Neural cell (in vitro differentiated cells): ENCODE measurements at regions not wholly inside any gene's neighbourhood (a gene's known extent, or its start where the extent isn't known, plus 50 kb on each side); places are given as distances from the start of the nearest gene placed in this dataset.

ENCODE experiments used
- CTCF ChIP-seq: fragments of 450-650 bp; IDR thresholded peaks from 2 replicates; pipeline ENCODE4 v1.5.1; 2014; ENCODE audit warnings: antibody characterized with exemption, mild to moderate bottlenecking, moderate library complexity; ENCODE audit not compliant: poor library complexity, severe bottlenecking
- EP300 ChIP-seq: fragments of 450-650 bp; conservative IDR thresholded peaks from 2 replicates; pipeline ENCODE4 v1.6.1; 2014; ENCODE audit warnings: antibody characterized with exemption, mild to moderate bottlenecking, moderate library complexity; ENCODE audit not compliant: poor library complexity, severe bottlenecking
- EZH2 ChIP-seq: fragments of 200-600, 300-800 bp; shearing (Covaris generic), sonication (generic); IDR thresholded peaks from 2 replicates; pipeline ENCODE4 v1.6.1; 2014; ENCODE audit warnings: antibody characterized with exemption, low read length, borderline replicate concordance, mild to moderate bottlenecking; ENCODE audit not compliant: insufficient read depth, poor library complexity, severe bottlenecking
- MXI1 ChIP-seq: fragments of 450-650 bp; conservative IDR thresholded peaks from 2 replicates; pipeline ENCODE4 v1.6.1; 2014; ENCODE audit warnings: antibody characterized with exemption, mild to moderate bottlenecking; ENCODE audit not compliant: poor library complexity, severe bottlenecking
- POLR2AphosphoS5 ChIP-seq: IDR thresholded peaks from 2 replicates; pipeline ENCODE4 v1.6.1; 2012
- RAD21 ChIP-seq: fragments of 450-650 bp; conservative IDR thresholded peaks from 2 replicates; pipeline ENCODE4 v1.6.1; 2014; ENCODE audit warnings: antibody characterized with exemption, mild to moderate bottlenecking, moderate library complexity
- REST ChIP-seq: IDR thresholded peaks from 2 replicates; pipeline ENCODE4 v1.6.1; 2012; ENCODE audit warnings: borderline replicate concordance
- SMC3 ChIP-seq: fragments of 450-650 bp; conservative IDR thresholded peaks from 2 replicates; pipeline ENCODE4 v1.6.1; 2014; ENCODE audit warnings: antibody characterized with exemption, mild to moderate bottlenecking, moderate library complexity; ENCODE audit not compliant: poor library complexity
- TAF1 ChIP-seq: IDR thresholded peaks from 2 replicates; pipeline ENCODE4 v1.6.1; 2012; ENCODE audit warnings: low read depth

GRCh38 chr16:86110726-86111125 is 211.8 kb downstream of the IRF8 start:
- TF ChIP-seq TAF1: no peak
- no peak for TF ChIP-seq CTCF
- TF ChIP-seq EP300: no peak
- no peak for TF ChIP-seq EZH2
- TF ChIP-seq MXI1: no peak
- TF ChIP-seq POLR2AphosphoS5: no peak
- no peak for TF ChIP-seq REST
- no peak for TF ChIP-seq SMC3
- no peak for TF ChIP-seq RAD21
